IMR-90 (cell line): ENCODE measurements at regions not wholly inside any gene's neighbourhood (a gene's known extent, or its start where the extent isn't known, plus 50 kb on each side); places are given as distances from the start of the nearest gene placed in this dataset.

Source experiments
- CTCF ChIP-seq: conservative IDR thresholded peaks from 2 replicates; pipeline ENCODE4 v1.5.1; 2012; ENCODE audit warnings: mild to moderate bottlenecking, low read depth, low read length, improper control_type of control experiment
- NFE2L2 ChIP-seq: fragments of 150-350 bp; IDR thresholded peaks from 2 replicates; pipeline ENCODE4 v1.6.1; 2016; ENCODE audit warnings: low read depth, mild to moderate bottlenecking, low read length
- RFX5 ChIP-seq: IDR thresholded peaks from 2 replicates; pipeline ENCODE4 v1.8.0; 2012; ENCODE audit warnings: low read depth, mild to moderate bottlenecking, low read length, moderate library complexity

GRCh38 chr3:106249159-106249558, 380.3 kb upstream of the CBLB start:
- TF ChIP-seq CTCF (no peak), NFE2L2 (no peak), RFX5 (no peak)
